HepG2 (cell line): ENCODE measurements at regions not wholly inside any gene's neighbourhood (a gene's known extent, or its start where the extent isn't known, plus 50 kb on each side); places are given as distances from the start of the nearest gene placed in this dataset.

Experiments
- FOSL1 ChIP-seq: sonication (generic); formaldehyde crosslinking; IDR thresholded peaks from 2 replicates; pipeline ENCODE4 v1.9.0; 2021; ENCODE audit warnings: missing genetic modification reagents, borderline replicate concordance
- HNF4G ChIP-seq, 2 experiments: sonication (generic) in 1 of 2; formaldehyde crosslinking in 1 of 2; IDR thresholded peaks; 2 replicates each; pipeline versions ENCODE4 v1.4.0 to v1.6.1; 2011 to 2020; ENCODE audit warnings: borderline replicate concordance in 2 of 2, low read depth in 2 of 2, mild to moderate bottlenecking in 2 of 2, low read length in 1 of 2, missing genetic modification reagents in 1 of 2, moderate library complexity in 1 of 2
- KDM4B ChIP-seq: sonication (generic); formaldehyde crosslinking; IDR thresholded peaks from 2 replicates; pipeline ENCODE4 v1.4.0; 2020; ENCODE audit warnings: missing genetic modification reagents
- KDM5A ChIP-seq: fragments of 200-600 bp; sonication (generic); IDR thresholded peaks from 2 replicates; pipeline ENCODE4 v1.7.0; 2018; ENCODE audit warnings: antibody characterized with exemption, mild to moderate bottlenecking, low read length, borderline replicate concordance
- POLR2A ChIP-seq, 2 experiments: IDR thresholded peaks; 2 replicates each; pipeline ENCODE4 v1.6.1; 2011; ENCODE audit warnings: low read depth in 2 of 2, low read length in 2 of 2, mild to moderate bottlenecking in 1 of 2, moderate library complexity in 1 of 2; ENCODE audit not compliant: insufficient read depth in 1 of 2
- RXRA ChIP-seq: sonication (generic); formaldehyde crosslinking; IDR thresholded peaks from 2 replicates; pipeline ENCODE4 v1.5.1; 2020; ENCODE audit warnings: missing genetic modification reagents
- SIN3A ChIP-seq: IDR thresholded peaks from 2 replicates; pipeline ENCODE4 v1.6.1; 2011; ENCODE audit warnings: low read depth, mild to moderate bottlenecking, control low read depth, low read length, borderline replicate concordance
- SP1 ChIP-seq, 2 experiments: fragments of 450-650 bp in 1 of 2; sonication (generic) in 1 of 2; formaldehyde crosslinking in 1 of 2; IDR thresholded peaks; 2 replicates each; pipeline versions ENCODE4 v1.4.0 to v1.6.1; 2016 to 2020; ENCODE audit warnings: missing genetic modification reagents in 1 of 2
- ZNF331 ChIP-seq: sonication (generic); formaldehyde crosslinking; IDR thresholded peaks from 2 replicates; pipeline ENCODE4 v1.4.0; 2020; ENCODE audit warnings: missing genetic modification reagents
- TF ChIP-seq, protein P1 (sequence below): sonication (generic); formaldehyde crosslinking; IDR thresholded peaks from 2 replicates; pipeline ENCODE4 v1.5.0; 2020; ENCODE audit warnings: mild to moderate bottlenecking, missing genetic modification reagents, moderate library complexity
- TF ChIP-seq, protein P2 (sequence below): sonication (generic); formaldehyde crosslinking; IDR thresholded peaks from 2 replicates; pipeline ENCODE4 v1.8.0; 2022; ENCODE audit warnings: mild to moderate bottlenecking, missing genetic modification reagents, borderline replicate concordance
- TF ChIP-seq, protein P3 (sequence below): sonication (generic); formaldehyde crosslinking; IDR thresholded peaks from 2 replicates; pipeline ENCODE4 v1.4.0; 2020; ENCODE audit warnings: low read depth, mild to moderate bottlenecking, missing genetic modification reagents
- TF ChIP-seq, protein P4 (sequence below): sonication (generic); formaldehyde crosslinking; IDR thresholded peaks from 2 replicates; pipeline ENCODE4 v1.5.0; 2020; ENCODE audit warnings: missing genetic modification reagents

DNA sequence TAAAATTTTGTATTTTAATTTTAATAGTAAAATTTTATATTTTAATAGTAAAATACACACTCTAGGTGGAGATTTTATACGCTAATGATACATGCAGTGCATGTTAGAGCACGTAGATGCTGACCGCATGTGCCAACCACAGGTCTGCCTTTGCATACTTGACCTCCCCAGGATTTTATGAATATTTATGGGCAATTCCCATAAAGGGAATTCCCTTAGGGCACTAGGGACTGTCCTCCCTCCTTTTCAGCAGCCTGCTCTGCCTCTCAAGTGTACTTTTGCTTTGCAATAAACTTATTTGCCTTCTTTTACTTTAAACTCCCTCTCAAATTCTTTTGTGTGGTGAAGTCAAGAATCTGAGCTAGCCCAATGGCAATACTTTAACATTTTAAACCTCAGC is 217.7 kb upstream of the CDH8 start:
- TF ChIP-seq KDM5A (no peak), ZNF331 (CRISPR knock-in tag) (no peak), FOSL1 (no peak), HNF4G (IDR thresholded peaks at IDR 0.05; ENCODE audit: borderline replicate concordance, low read depth, low read length) (no peak), HNF4G (CRISPR knock-in tag; IDR thresholded peaks at IDR 0.05; ENCODE audit: borderline replicate concordance, low read depth) (no peak), POLR2A (IDR thresholded peaks at IDR 0.05; ENCODE audit: insufficient read depth in 1 of 2, low read depth in 2 of 2, low read length in 2 of 2) (no peak), SP1 (IDR thresholded peaks at IDR 0.05) (no peak), SP1 (CRISPR knock-in tag; IDR thresholded peaks at IDR 0.05) (no peak), KDM4B (CRISPR knock-in tag) (no peak), SIN3A (no peak), RXRA (no peak)
- TF ChIP-seq, protein P1, sequence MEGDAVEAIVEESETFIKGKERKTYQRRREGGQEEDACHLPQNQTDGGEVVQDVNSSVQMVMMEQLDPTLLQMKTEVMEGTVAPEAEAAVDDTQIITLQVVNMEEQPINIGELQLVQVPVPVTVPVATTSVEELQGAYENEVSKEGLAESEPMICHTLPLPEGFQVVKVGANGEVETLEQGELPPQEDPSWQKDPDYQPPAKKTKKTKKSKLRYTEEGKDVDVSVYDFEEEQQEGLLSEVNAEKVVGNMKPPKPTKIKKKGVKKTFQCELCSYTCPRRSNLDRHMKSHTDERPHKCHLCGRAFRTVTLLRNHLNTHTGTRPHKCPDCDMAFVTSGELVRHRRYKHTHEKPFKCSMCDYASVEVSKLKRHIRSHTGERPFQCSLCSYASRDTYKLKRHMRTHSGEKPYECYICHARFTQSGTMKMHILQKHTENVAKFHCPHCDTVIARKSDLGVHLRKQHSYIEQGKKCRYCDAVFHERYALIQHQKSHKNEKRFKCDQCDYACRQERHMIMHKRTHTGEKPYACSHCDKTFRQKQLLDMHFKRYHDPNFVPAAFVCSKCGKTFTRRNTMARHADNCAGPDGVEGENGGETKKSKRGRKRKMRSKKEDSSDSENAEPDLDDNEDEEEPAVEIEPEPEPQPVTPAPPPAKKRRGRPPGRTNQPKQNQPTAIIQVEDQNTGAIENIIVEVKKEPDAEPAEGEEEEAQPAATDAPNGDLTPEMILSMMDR (CRISPR knock-in tag) = no peak
- TF ChIP-seq, protein P2, sequence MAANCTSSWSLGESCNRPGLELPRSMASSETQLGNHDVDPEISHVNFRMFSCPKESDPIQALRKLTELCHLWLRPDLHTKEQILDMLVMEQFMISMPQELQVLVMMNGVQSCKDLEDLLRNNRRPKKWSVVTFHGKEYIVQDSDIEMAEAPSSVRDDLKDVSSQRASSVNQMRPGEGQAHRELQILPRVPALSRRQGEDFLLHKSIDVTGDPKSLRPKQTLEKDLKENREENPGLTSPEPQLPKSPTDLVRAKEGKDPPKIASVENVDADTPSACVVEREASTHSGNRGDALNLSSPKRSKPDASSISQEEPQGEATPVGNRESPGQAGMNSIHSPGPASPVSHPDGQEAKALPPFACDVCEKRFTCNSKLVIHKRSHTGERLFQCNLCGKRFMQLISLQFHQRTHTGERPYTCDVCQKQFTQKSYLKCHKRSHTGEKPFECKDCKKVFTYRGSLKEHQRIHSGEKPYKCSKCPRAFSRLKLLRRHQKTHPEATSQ (CRISPR knock-in tag) = no peak
- TF ChIP-seq, protein P3, sequence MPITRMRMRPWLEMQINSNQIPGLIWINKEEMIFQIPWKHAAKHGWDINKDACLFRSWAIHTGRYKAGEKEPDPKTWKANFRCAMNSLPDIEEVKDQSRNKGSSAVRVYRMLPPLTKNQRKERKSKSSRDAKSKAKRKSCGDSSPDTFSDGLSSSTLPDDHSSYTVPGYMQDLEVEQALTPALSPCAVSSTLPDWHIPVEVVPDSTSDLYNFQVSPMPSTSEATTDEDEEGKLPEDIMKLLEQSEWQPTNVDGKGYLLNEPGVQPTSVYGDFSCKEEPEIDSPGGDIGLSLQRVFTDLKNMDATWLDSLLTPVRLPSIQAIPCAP (CRISPR knock-in tag) = no peak
- TF ChIP-seq, protein P4, sequence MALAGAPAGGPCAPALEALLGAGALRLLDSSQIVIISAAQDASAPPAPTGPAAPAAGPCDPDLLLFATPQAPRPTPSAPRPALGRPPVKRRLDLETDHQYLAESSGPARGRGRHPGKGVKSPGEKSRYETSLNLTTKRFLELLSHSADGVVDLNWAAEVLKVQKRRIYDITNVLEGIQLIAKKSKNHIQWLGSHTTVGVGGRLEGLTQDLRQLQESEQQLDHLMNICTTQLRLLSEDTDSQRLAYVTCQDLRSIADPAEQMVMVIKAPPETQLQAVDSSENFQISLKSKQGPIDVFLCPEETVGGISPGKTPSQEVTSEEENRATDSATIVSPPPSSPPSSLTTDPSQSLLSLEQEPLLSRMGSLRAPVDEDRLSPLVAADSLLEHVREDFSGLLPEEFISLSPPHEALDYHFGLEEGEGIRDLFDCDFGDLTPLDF (CRISPR knock-in tag) = no peak
